HPDE6-E6E7 (cell line): ENCODE measurements at regions not wholly inside any gene's neighbourhood (a gene's known extent, or its start where the extent isn't known, plus 50 kb on each side); places are given as distances from the start of the nearest gene placed in this dataset.
"Not testable (repeated sequence)": the region's sequence is repeated elsewhere in the genome, so short reads cannot be mapped to it uniquely, and the experiment has no call there.

Experiments used
- DNase-seq: peaks from one replicate; pipeline ENCODE4 v3.0.0; 2011; ENCODE audit warnings: missing footprints; ENCODE audit errors: extremely low spot score

- DNase-seq = no peak
These were observed 104.9 kb upstream of the ACBD5 start for GRCh38 chr10:27345455-27345920.

GRCh38 chr10:27344568-27345454 is 104.2 kb upstream of the ACBD5 start:
- DNase-seq = no peak

GRCh38 chr10:27341001-27341400 is 100.4 kb upstream of the ACBD5 start:
- DNase-seq = no peak

- DNase-seq = not testable (repeated sequence)
These were observed 94.6 kb upstream of the ACBD5 start for GRCh38 chr10:27335246-27335645.

DNA sequence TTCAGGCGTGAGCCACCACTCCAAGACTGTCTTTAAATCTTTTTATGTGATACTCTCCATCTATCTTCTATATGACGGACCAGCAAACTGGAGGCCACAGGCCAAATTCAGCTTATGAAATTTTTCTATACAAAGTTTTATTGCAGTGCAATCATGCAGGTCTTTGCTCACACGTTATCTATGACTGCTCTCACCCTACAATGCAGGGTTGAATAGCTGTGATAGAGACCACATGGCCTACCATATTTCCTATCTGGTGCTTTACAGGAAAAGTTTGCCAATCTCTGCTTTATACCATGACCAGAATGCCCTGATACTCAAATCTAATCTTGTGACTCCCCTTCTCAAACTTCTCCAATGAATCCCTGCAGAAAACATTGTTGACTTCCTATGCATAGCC is 89.5 kb upstream of the ACBD5 start:
- DNase-seq = no peak

DNA sequence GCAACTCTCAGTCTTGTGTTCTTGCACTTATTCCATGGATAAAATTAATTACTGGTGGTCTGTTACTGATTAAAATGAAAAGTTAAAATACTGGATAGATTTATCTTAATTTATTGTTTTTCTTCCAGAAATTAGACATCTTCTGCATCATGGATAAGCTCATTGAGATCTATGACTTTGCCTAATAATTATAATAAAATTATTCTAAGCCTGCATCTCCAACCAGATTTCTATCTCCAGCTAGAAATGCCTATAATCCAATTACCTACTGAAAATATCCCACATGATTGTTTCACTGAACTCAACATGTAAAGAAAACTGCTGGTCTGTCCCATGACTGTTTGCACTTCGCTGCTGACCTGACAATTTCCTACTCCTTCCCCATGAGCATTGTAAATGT is 88.3 kb upstream of the ACBD5 start:
- DNase-seq = no peak

DNA sequence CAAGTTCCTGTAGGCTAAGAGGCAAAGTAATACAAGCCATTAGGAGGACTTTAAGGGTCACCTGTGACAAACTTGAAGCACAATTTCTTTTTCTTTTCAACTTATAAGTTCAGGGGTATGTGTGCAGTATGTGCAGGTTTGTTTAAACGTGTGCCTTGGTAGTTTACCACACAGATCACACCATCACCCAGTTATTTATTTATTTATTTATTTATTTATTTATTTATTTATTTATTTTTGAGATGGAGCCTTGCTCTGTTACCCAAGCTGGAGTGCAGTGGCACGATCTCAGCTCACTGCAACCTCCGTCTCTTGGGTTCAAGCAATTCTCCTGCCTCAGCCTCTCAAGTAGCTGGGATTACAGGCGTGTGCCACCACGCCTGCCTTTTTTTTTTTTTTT is 86.2 kb upstream of the ACBD5 start:
- DNase-seq = not testable (repeated sequence)

DNA sequence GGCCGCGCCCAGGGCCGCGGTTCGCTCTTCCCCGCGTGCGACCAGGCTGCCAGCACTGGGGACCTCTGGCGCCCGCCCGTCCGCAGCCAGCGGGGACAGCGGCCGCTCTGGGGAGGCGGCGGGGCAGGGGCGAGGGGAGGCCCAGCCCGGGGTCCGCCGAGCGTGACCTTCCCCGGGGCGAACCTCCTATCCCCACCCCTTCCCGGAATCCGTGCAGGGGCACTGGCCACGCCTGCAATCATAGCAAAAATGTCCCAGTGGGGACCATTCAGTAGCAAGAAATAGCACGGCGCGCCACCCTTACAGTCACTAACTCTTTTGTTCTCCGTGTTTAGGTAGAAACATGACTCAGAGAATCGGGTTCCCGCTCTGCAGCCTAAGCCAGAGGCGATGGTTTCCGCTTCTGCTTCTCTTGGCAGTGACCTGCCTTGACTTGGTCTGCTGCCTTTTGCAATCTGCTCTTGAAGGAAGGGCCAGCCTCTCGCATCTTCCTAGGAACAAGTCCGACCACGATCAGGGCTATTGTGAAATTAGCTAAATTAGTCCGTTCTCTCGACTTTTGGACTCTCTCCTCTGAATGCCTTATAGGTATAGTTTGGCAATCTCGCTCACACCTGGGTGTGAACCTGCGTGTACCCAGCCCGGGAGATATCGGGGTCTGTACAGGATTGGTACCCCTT is 79.3 kb upstream of the ACBD5 start:
- DNase-seq = peak; percentile 31

GRCh38 chr10:27319139-27319538 is 78.5 kb upstream of the ACBD5 start:
- DNase-seq = not testable (repeated sequence)

- not testable (repeated sequence) for DNase-seq
These were observed 74.5 kb upstream of the ACBD5 start for GRCh38 chr10:27315082-27315481.

- not testable (repeated sequence) for DNase-seq
These were observed 73.0 kb upstream of the ACBD5 start for GRCh38 chr10:27313586-27313985.

DNA sequence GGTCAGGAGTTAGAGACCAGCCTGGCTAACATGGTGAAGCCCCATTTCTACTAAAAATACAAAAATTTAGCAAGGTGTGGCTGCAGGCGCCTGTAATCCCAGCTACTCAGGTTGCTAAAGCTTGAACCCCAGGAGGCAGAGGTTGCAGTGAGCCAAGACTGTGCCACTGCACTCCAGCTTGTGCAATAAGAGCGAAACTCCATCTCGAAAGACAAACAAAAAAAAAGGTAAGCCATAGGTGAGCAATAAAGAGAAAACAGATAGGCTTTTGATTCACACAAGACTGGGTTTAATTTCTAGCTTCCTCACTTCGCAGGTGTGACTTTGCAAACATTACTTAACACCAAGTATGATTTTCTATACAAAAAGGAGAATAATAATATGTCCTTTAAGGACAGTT is 72.3 kb upstream of the ACBD5 start:
- DNase-seq = no peak

DNA sequence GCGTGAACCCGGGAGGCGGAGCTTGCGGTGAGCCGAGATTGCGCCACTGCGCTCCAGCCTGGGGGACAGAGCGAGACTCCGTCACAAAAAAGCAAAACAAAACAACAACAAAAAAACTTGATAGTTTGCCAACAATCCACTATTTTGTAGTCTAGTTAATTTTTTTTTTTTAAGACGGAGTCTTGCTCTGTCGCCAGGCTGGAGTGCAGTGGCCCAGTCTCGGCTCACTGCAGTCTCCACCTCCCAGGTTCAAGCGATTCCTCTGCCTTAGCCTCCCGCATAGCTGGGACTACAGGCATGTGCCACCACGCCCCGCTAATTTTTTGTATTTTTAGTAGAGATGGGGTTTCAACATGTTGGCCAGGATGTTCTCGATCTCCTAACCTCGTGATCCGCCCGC is 71.2 kb upstream of the ACBD5 start:
- not testable (repeated sequence) for DNase-seq

- not testable (repeated sequence) for DNase-seq
These were observed 57.9 kb upstream of the ACBD5 start for GRCh38 chr10:27298522-27298850.

DNA sequence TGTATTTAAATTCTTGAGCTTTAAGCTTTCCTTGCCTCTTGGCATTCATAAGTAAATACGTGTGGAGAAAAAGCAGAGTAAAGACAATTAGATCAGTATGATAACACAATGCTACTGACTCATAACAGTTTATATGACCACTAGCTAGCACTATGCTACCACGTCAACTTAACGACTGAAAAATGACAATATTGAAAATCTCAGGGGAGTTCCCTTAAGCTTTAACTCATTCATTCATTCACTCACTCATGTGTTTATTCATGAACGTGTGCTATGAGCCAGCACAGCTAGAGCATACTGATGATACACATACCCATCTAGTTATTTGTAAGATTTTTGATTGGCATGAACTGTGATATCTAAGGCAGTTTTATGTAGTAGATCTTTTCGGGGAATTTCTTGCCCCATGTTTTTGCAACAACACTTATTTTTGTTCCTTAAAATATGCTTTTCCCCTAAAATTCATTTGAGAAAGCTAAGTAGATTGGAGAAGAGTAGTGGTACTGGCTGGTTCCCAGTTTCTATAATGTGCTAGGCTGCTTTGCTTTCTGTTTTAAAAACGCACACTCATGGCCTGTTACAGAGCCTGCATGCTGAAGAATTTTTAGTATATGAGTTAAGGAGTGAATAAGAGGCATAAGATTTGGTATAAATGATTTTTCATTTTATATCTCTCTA is 57.4 kb upstream of the ACBD5 start:
- no peak for DNase-seq

GRCh38 chr10:27296285-27296684 is 55.7 kb upstream of the ACBD5 start:
- DNase-seq = not testable (repeated sequence)

GRCh38 chr10:27291253-27291895 is 50.8 kb upstream of the ACBD5 start:
- not testable (repeated sequence) for DNase-seq
